ELR (cell line): ENCODE measurements at regions not wholly inside any gene's neighbourhood (a gene's known extent, or its start where the extent isn't known, plus 50 kb on each side); places are given as distances from the start of the nearest gene placed in this dataset.
"Not testable (repeated sequence)": the region's sequence is repeated elsewhere in the genome, so short reads cannot be mapped to it uniquely, and the experiment has no call there.

Experiments used
- DNase-seq: peaks from one replicate; pipeline ENCODE4 v3.0.0-alpha.2; 2015; ENCODE audit warnings: low read depth

DNA sequence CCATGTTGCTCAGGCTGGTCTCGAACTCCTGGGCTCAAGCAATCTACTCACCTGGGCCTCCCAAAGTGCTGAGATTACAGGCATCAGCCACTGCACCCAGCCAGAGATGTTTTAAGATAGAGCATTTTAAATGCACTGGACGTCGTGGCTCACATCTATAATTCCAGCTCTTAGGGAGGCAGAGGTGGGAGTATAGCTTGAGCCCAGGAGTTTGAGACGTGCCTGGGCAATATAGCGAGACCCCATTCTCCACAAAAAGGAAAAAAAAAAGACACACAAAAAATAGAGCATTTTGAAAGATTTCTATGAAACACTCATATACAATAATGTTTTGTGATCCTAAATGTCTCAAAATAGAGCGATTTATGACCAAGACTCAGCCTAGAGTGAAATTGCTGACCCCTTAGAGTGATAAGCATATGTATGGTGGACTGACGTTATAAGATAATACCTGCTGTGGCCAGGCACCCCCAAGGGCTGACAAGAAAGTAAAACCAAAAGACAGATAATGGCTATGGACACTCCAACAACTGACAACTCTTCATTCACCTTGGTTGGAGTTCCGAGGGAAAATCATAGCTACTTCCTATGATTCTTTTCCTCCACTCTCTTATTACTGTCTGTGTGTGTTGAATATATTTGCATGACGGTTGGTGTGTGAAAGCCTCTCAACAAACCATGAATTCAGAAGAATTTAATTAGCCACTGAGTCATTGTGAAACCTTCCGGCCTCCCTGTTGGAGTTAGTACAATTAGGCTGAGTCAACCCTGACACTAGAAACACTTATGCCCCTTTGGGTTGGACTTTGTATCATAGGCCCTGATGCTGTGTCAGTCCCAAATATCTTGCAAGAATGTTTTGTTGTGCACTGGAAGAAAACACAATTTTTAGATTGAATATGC lies 526.5 kb upstream of the NUDT12 start:
- DNase-seq: peak; percentile 67

- no peak for DNase-seq
These were observed 522.3 kb upstream of the NUDT12 start for GRCh38 chr5:104084896-104085295.

DNA sequence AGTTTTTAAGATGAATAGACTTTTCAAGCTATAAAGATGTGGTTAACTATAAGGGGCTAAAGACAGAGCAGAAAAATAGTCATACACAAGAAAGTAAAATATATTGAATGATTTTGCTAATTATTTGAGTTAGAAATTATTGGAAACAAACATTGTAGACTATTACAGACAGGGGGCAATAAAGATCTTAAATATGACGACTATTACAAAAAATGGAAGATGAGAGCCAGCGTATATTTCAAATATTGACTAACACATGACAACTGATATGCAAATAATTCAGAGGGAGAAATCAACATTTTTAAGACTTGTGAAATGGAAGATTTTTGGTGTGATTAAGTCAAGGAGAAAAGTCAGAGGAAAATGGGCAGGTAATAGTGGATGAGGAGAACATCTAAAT lies 520.2 kb upstream of the NUDT12 start:
- no peak for DNase-seq

DNA sequence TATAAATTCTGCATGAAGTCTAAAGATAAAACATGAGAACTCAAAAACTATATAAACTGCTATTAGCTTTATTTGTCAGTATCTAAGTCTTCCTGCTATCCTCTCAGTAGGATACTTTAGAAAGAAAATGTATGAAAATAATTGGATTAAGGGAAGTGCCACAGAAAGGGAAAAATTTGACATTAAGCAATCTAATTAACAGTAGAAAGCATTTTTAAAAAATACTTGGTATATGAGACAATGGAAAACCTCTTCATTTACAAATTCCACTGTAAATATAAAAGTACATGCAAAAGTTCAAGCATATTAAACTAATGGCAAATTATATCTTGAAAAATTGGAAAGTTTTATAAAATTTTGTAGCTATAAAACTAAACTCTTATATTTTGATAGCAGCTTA lies 518.6 kb upstream of the NUDT12 start:
- DNase-seq: no peak

DNA sequence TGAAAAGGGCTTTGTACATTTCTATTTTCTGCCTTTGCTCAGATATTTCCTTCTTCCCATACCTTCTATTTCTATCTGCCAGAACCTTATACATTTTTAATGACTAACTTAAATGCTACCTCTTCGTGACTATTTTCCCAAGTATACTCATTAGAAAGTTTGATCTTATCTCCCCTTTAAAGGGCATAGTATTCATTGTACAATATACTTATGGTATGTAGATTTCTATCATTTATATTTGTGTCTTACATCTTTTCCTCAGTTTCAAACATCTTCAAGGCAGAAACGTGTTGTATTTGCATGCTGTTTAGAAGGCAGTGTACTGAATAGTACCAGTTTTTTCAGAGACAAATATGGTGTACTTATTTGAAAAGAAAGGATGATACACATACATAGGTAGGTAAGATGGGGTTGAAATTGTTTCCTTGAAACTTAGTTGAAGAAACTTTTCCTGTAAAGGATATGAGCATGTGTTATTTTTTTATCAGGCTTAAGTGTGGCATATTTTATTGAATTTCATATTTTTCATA lies 518.1 kb upstream of the NUDT12 start:
- no peak for DNase-seq

DNA sequence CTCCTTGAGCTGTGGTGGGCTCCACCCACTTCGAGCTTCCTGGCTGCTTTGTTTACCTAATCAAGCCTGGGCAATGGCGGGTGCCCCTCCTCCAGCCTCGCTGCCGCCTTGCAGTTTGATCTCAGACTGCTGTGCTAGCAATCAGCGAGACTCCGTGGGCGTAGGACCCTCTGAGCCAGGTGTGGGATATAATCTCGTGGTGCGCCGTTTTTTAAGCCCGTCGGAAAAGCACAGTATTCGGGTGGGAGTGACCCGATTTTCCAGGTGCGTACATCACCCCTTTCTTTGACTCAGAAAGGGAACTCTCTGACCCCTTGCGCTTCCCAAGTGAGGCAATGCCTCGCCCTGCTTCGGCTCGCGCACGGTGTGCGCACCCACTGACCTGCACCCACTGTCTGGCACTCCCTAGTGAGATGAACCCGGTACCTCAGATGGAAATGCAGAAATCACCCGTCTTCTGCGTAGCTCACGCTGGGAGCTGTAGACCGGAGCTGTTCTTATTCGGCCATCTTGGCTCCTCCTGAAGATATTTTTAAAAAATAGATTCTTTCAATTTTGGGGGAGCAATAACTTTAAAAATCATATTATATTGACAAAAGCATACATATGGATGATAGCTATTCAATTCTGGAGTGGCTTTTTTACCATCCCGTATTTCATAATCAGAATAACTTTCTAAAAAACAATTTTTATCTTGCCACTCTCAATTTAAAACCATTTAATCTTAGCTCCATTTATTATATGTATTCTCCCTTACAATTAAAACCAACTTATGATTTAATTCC lies 517.5 kb upstream of the NUDT12 start:
- not testable (repeated sequence) for DNase-seq

GRCh38 chr5:104071887-104072286 lies 509.3 kb upstream of the NUDT12 start:
- no peak for DNase-seq

DNA sequence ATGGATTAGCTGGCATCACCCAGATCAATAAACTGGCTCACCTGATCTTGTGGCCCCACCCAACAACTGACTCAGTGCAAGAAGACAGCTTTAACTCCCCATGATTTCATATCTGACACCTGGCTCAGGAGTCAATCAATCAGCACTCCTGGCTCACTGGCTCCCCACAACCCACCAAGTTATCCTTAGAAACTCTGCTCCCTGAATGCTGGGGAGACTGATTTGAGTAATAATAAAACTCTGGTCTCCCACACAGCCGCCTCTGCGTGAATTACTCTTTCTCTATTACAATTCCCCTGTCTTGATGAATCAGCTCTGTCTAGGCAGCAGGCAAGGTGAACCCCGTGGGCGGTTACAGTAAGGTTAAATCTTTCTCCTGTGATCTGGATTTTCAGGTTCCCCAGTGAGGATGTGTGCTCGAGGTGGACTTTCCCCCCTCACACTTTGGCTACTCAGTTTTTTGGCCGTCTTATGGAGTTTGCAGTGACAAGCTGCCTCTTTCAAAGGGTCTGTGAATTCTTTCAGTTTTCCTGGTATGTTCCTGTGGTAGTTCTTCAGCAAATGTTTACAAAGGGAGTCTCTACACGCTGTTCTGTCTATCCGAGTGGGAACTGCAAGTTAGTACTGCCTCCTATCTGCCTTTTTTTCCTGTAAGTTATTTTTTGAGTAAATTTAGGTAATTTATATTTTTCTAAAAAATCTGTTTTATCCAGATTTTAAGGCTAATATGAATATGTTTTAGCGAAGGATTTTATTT lies 500.2 kb upstream of the NUDT12 start:
- peak; percentile 9 for DNase-seq

DNA sequence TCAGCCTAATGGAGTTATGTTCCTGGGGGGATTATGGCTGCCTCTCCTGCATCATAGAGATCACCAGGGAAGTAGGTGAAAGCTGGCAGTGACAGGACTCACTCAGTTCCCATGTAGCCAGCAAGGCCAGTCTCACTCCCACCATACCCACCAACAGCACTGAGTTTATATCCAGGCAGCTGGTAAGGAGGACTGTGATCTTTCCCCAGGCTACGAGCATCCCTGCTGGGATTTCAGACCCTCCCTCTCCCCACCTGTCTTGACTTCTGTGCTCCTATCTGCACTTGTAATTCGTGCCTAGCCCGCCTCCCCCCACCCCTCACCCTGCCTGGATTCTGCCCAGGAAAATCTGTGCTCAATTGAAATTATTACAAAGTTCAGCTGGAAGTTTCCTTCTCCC lies 499.1 kb upstream of the NUDT12 start:
- DNase-seq: no peak

GRCh38 chr5:104053353-104053649 lies 490.7 kb upstream of the NUDT12 start:
- DNase-seq: no peak

DNA sequence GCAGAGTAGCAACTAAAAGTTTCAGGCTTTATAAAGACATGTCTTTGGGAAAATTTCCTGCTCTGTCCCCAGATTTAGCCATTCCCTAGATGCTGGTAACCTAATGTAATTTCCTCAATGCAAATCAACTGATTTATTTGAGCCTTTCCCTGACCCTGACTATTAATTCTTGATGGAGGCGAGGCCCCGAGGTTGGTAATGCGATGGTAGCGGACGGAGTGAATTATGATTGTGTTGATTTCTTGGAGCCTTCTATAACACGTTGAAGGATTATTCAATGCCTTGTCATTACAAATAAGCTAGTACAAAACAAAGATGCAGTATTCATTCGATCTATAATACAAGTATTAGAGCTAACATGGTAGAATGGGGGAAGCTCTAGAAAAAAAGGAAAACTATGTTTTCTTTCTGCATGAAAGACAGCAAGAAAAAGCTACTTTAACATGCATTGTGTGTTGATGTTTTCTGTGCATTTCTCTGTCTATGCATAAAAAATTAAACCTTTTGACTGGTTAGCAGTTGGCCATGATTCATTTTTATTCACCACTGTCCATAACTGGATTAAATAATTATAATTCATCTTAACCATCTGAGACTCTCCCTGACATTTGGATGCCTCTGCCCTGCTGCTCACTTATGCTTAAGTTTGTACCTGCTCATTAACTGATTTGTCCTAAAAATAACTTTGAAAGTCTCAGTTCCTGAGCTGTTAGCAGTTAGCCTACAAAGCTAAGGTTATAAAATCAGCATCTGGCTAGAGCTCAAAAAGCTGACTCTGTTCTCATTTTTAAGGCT lies 490.2 kb upstream of the NUDT12 start:
- DNase-seq: no peak

- DNase-seq: no peak
These were observed 487.8 kb upstream of the NUDT12 start for GRCh38 chr5:104050436-104050835.

GRCh38 chr5:104049752-104050151 lies 487.2 kb upstream of the NUDT12 start:
- DNase-seq: no peak

DNA sequence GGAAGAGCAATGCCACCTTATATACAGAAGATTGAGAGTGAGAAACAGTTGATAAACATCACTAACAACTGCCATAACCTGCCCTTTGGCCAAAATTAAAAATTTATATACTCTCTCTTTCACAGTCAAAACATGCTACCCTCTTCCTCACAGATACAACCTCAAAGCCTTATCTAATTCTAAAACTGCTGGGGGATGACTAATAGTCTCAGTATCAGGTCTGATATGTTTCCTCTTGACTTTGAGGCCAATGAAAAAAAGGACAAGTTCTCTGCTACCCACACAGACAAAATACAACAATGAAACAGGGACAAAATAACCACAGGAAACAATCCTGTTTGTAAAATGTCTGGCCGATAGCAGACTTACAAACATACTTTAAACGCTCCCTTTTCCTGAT lies 485.6 kb upstream of the NUDT12 start:
- DNase-seq: no peak

DNA sequence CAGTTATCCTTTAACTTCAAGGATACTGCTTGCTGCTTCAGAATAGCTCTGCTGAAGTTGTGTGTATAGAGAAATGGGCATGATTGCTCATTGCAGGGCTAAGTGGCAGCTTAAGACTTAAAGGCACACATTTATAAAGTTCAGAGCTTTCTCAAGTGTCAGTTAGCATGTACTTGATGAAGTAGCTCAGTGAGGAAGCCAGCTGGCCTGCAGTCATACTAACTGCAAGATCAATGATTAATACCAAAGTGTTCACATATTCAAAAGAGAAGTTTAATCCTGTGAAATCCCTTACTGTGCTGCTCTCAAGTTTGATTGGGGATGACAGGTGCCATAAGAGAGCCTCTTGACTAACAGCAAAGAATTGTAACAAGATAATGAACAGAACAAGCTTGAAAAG lies 483.4 kb upstream of the NUDT12 start:
- no peak for DNase-seq

DNA sequence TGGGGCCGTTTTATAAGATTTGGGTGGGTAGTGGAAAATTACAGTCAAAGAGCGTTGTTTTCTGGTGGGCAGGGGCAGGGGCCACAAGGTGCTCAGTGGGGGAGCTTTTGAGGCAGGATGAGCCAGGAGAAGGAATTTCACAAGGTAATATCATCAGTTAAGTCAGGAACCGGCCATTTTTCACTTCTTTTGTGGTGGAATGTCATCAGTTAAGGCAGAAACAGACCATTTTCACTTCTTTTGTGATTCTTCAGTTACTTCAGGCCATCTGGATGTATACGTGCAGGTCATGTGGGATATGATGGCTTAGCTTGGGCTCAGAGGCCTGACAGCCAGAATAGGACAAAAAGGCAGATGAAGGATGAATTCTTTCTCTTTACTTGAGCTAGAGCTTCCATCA lies 477.3 kb upstream of the NUDT12 start:
- DNase-seq: not testable (repeated sequence)

- not testable (repeated sequence) for DNase-seq
These were observed 474.5 kb upstream of the NUDT12 start for GRCh38 chr5:104037136-104037535.

DNA sequence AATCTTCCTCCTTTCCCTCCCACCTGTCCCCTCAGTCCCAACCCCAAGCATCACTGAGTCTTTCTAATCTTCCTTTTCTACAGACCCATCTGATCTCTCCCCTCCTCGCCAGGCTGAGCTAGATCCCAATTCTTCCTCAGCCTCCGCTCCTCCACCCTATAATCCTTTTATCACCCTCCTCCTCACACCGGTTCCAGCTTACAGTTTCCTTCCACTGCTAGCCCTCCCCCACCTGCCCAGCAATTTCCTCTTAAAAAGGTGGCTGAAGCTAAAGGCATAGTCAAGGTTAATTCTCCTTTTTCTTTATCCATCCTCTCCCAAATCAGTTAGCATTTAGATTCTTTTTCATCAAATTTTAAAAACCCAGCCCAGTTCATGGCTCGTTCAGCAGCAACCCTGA lies 470.6 kb upstream of the NUDT12 start:
- not testable (repeated sequence) for DNase-seq

- DNase-seq: no peak
These were observed 461.9 kb upstream of the NUDT12 start for GRCh38 chr5:104024538-104024937.

- peak; percentile 17 for DNase-seq
These were observed 461.1 kb upstream of the NUDT12 start for GRCh38 chr5:104023739-104024138.

DNA sequence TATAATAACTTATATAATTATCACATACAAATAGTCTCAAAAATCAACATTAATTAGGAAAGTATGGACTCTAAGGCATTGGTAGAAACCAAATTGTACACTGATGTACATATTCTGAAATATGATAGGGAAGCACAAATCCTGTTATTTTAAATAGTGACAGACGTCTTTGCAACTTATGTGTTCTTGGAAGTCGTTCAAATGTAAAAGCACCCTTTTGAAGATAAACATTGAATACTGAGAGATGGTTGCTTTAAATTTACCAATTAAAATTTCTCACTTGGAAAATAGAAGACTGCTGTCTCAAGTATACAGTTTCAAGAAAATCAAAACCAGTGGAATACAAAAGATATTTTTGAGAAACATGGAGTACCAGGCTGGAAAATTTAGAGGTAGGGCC lies 457.4 kb upstream of the NUDT12 start:
- DNase-seq: no peak

- peak; percentile 15 for DNase-seq
These were observed 455.7 kb upstream of the NUDT12 start for GRCh38 chr5:104018299-104018698.
